MM.1S (cell line): ENCODE measurements at regions not wholly inside any gene's neighbourhood (a gene's known extent, or its start where the extent isn't known, plus 50 kb on each side); places are given as distances from the start of the nearest gene placed in this dataset.

Experiments
- EZH2 ChIP-seq: fragments of 300-600 bp; sonication (generic); optimal IDR thresholded peaks from 2 replicates; pipeline ENCODE3; 2017; ENCODE audit warnings: low read depth, mild to moderate bottlenecking, antibody characterized with exemption, low read length, mixed read lengths
- EZH2phosphoT487 ChIP-seq: fragments of 300-600 bp; sonication (generic); IDR thresholded peaks from 2 replicates; pipeline ENCODE4 v1.6.1; 2018; ENCODE audit warnings: antibody characterized with exemption, low read length
- TF ChIP-seq, protein P1 (sequence below): fragments of 300-600 bp; sonication (generic); IDR thresholded peaks from 2 replicates; pipeline ENCODE4 v1.5.1; 2016; ENCODE audit warnings: antibody characterized with exemption, low read length, mixed read lengths

DNA sequence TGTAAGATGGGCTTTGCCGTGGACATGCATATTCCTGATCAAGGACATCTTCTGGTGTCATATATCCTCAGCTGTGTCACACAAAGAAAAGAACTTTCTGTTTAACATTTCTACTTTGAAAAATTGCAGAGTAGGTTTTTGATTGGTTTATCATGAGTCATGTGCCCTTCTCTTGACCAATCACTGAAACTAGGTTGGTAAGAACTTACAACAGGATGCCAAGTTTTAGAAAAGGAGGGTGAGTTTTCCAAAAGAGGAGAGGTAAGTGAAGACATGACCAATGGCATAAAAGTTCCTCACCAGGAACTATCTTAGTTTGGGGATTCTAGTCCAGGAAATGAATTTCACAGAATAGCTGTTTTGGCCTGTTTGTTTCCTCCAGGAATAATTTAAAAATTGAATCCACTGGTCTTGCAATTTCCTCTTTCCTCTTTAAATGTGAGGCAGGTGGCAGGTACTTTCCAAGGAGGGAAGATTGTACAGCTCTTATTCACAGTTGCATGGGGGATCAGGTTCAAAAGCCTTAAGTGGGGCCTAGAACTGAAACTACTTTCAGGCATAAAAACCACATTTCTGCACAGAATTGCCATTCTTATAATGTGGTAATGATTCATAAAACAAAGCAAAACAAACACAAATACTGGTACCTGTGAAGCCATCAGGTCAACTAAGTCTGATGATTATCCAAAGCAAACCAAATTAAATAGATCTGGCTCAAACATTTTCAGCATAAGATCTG is 1114.5 kb upstream of the LCORL start:
- TF ChIP-seq, protein P1, sequence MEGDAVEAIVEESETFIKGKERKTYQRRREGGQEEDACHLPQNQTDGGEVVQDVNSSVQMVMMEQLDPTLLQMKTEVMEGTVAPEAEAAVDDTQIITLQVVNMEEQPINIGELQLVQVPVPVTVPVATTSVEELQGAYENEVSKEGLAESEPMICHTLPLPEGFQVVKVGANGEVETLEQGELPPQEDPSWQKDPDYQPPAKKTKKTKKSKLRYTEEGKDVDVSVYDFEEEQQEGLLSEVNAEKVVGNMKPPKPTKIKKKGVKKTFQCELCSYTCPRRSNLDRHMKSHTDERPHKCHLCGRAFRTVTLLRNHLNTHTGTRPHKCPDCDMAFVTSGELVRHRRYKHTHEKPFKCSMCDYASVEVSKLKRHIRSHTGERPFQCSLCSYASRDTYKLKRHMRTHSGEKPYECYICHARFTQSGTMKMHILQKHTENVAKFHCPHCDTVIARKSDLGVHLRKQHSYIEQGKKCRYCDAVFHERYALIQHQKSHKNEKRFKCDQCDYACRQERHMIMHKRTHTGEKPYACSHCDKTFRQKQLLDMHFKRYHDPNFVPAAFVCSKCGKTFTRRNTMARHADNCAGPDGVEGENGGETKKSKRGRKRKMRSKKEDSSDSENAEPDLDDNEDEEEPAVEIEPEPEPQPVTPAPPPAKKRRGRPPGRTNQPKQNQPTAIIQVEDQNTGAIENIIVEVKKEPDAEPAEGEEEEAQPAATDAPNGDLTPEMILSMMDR, result no peak
- TF ChIP-seq EZH2 (no peak), EZH2phosphoT487 (no peak)
